GM23338 (cell line): ENCODE measurements at regions not wholly inside any gene's neighbourhood (a gene's known extent, or its start where the extent isn't known, plus 50 kb on each side); places are given as distances from the start of the nearest gene placed in this dataset.

ENCODE experiments used
- ATAC-seq: fragments of 200-7000 bp; cut with Tn5 transposase; 3 replicates; pipeline ENCODE4 v1.9.1; 2020
- DNase-seq: peaks from one replicate; pipeline ENCODE4 v3.0.0-alpha.2; 2015; ENCODE audit warnings: low spot score
- H2AFZ ChIP-seq: fragments of 200-600 bp; sonication (generic); 2 replicates; pipeline ENCODE4 v1.8.0; 2016; ENCODE audit warnings: antibody characterized with exemption, mild to moderate bottlenecking, moderate library complexity
- H3F3A ChIP-seq: fragments of 200-600 bp; sonication (generic); replicated peaks from 2 replicates; pipeline ENCODE4 v1.8.0; 2017; ENCODE audit warnings: antibody characterized with exemption, mixed run types, low read depth
- H3K27ac ChIP-seq: fragments of 200-600 bp; sonication (generic); 2 replicates; pipeline ENCODE4 v1.6.1; 2016; ENCODE audit warnings: low read depth
- H3K27me3 ChIP-seq: fragments of 200-600 bp; sonication (generic); 2 replicates; pipeline ENCODE4 v1.8.0; 2016; ENCODE audit warnings: mild to moderate bottlenecking, mixed run types, moderate library complexity; ENCODE audit not compliant: insufficient read depth
- H3K36me3 ChIP-seq: fragments of 200-600 bp; sonication (generic); 2 replicates; pipeline ENCODE4 v1.8.0; 2016; ENCODE audit warnings: mild to moderate bottlenecking; ENCODE audit not compliant: insufficient read depth
- H3K4me1 ChIP-seq: fragments of 200-600 bp; sonication (generic); 2 replicates; pipeline ENCODE4 v1.8.0; 2016; ENCODE audit warnings: mild to moderate bottlenecking, moderate library complexity; ENCODE audit not compliant: insufficient read depth
- H3K4me2 ChIP-seq: fragments of 200-600 bp; sonication (generic); 2 replicates; pipeline ENCODE4 v1.7.1; 2017; ENCODE audit warnings: mixed run types
- H3K4me3 ChIP-seq: fragments of 200-600 bp; sonication (generic); 2 replicates; pipeline ENCODE4 v1.6.1; 2016; ENCODE audit warnings: mixed run types
- H3K79me2 ChIP-seq: fragments of 200-600 bp; sonication (generic); replicated peaks from 2 replicates; pipeline ENCODE4 v1.8.0; 2017; ENCODE audit warnings: mild to moderate bottlenecking; ENCODE audit not compliant: insufficient read depth
- H3K9me2 ChIP-seq: fragments of 200-600 bp; sonication (generic); 2 replicates; pipeline ENCODE4 v1.8.0; 2017; ENCODE audit not compliant: insufficient read depth
- H4K20me1 ChIP-seq: fragments of 200-600 bp; sonication (generic); replicated peaks from 2 replicates; pipeline ENCODE4 v1.8.0; 2017; ENCODE audit warnings: mild to moderate bottlenecking; ENCODE audit not compliant: insufficient read depth
- H3K27ac Mint-ChIP-seq: 2 replicates; pipeline ENCODE4 v1.8.0; 2020; ENCODE audit warnings: inconsistent platforms, mild to moderate bottlenecking, moderate library complexity, mixed read lengths
- H3K27me3 Mint-ChIP-seq: 3 replicates; pipeline ENCODE4 v1.8.0; 2022; ENCODE audit warnings: low read depth, mild to moderate bottlenecking, moderate library complexity, mixed read lengths, inconsistent platforms; ENCODE audit not compliant: insufficient read depth, poor library complexity
- H3K36me3 Mint-ChIP-seq: 3 replicates; pipeline ENCODE4 v1.8.0; 2021; ENCODE audit warnings: low read depth, mild to moderate bottlenecking, inconsistent platforms, moderate library complexity, mixed read lengths
- H3K4me1 Mint-ChIP-seq: 3 replicates; pipeline ENCODE4 v1.8.0; 2020; ENCODE audit warnings: mild to moderate bottlenecking, inconsistent platforms, mixed read lengths
- H3K4me3 Mint-ChIP-seq: 3 replicates; pipeline ENCODE4 v1.8.0; 2021; ENCODE audit warnings: moderate library complexity, mild to moderate bottlenecking, inconsistent platforms, mixed read lengths
- H3K9me3 Mint-ChIP-seq: 3 replicates; pipeline ENCODE4 v1.8.0; 2020; ENCODE audit warnings: moderate library complexity, mild to moderate bottlenecking, inconsistent platforms, mixed read lengths
- CREB1 ChIP-seq: fragments of 250-450 bp; sonication (Bioruptor Pico); IDR thresholded peaks from 2 replicates; pipeline ENCODE4 v1.5.0; 2020; ENCODE audit warnings: low read depth, mild to moderate bottlenecking, moderate library complexity
- JUNB ChIP-seq: IDR thresholded peaks from one replicate; pipeline ENCODE4 v1.6.1; 2016; ENCODE audit warnings: antibody characterized with exemption; ENCODE audit not compliant: unreplicated experiment
- NANOG ChIP-seq: IDR thresholded peaks from 2 replicates; pipeline ENCODE4 v1.6.1; 2016; ENCODE audit warnings: antibody characterized with exemption, borderline replicate concordance
- POLR2AphosphoS5 ChIP-seq: IDR thresholded peaks from 2 replicates; pipeline ENCODE4 v1.6.1; 2016; ENCODE audit warnings: antibody characterized with exemption, low read depth
- STAT1 ChIP-seq: IDR thresholded peaks from one replicate; pipeline ENCODE4 v1.6.1; 2016; ENCODE audit warnings: antibody characterized with exemption; ENCODE audit not compliant: unreplicated experiment
- ZNF114 ChIP-seq: fragments of 250-450 bp; sonication (Bioruptor Pico); IDR thresholded peaks from 2 replicates; pipeline ENCODE4 v1.5.0; 2020; ENCODE audit warnings: mild to moderate bottlenecking, moderate library complexity
- ZNF331 ChIP-seq: fragments of 250-450 bp; sonication (Bioruptor Pico); IDR thresholded peaks from 2 replicates; pipeline ENCODE4 v1.5.0; 2020; ENCODE audit warnings: low read depth, mild to moderate bottlenecking, moderate library complexity
- ZNF462 ChIP-seq: fragments of 250-450 bp; sonication (Bioruptor Pico); IDR thresholded peaks from 2 replicates; pipeline ENCODE4 v1.5.0; 2020; ENCODE audit warnings: mild to moderate bottlenecking, moderate library complexity
- TF ChIP-seq, protein P1 (sequence below): IDR thresholded peaks from 2 replicates; pipeline ENCODE4 v1.6.1; 2016; ENCODE audit warnings: antibody characterized with exemption
- TF ChIP-seq, protein P2 (sequence below), 2 experiments: fragments of 200-600 bp in 1 of 2; sonication (generic) in 1 of 2; conservative IDR thresholded peaks; 2 replicates each; pipeline versions ENCODE4 v1.5.1 to v1.6.1; 2016 to 2017; ENCODE audit warnings: antibody characterized with exemption in 2 of 2, low read depth in 2 of 2, mild to moderate bottlenecking in 2 of 2, moderate library complexity in 1 of 2

GRCh38 chr2:195055996-195056395 is 601.0 kb upstream of the SLC39A10 start:
- H3K27ac ChIP-seq = no peak overlapping the region
- TF ChIP-seq, protein P1, sequence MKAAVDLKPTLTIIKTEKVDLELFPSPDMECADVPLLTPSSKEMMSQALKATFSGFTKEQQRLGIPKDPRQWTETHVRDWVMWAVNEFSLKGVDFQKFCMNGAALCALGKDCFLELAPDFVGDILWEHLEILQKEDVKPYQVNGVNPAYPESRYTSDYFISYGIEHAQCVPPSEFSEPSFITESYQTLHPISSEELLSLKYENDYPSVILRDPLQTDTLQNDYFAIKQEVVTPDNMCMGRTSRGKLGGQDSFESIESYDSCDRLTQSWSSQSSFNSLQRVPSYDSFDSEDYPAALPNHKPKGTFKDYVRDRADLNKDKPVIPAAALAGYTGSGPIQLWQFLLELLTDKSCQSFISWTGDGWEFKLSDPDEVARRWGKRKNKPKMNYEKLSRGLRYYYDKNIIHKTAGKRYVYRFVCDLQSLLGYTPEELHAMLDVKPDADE = no peak
- TF ChIP-seq POLR2AphosphoS5 (no peak), ZNF462 (CRISPR knock-in tag) (no peak), STAT1 (no peak), NANOG (no peak)
- Mint-ChIP-seq H3K9me3 (no peaks in the 10 kb centered on the region), H3K27me3 (no peaks in the 10 kb centered on the region), H3K4me3 (no peak overlapping the region), H3K27ac (no peak overlapping the region), H3K4me1 (peaks cover 2% of the 10 kb centered on the region; the same call in 2 of the 3 replicates), H3K36me3 (no peaks in the 10 kb centered on the region)
- H3F3A ChIP-seq = no peaks in the 10 kb centered on the region
- H4K20me1 ChIP-seq = no peaks in the 10 kb centered on the region
- no peaks in the 10 kb centered on the region for H3K36me3 ChIP-seq
- DNase-seq (no peak), ATAC-seq (no peak)
- H3K9me2 ChIP-seq = no peaks in the 10 kb centered on the region
- H2AFZ ChIP-seq = no peak overlapping the region
- no peaks in the 10 kb centered on the region for H3K79me2 ChIP-seq
- H3K4me2 ChIP-seq = no peak overlapping the region
- no peak overlapping the region for H3K4me3 ChIP-seq
- no peaks in the 10 kb centered on the region for H3K4me1 ChIP-seq
- no peaks in the 10 kb centered on the region for H3K27me3 ChIP-seq

- Histone ChIP-seq H3K4me3 (no peak overlapping the region), H3K36me3 (no peaks in the 10 kb centered on the region), H3K79me2 (no peaks in the 10 kb centered on the region), H3K27me3 (no peaks in the 10 kb centered on the region), H3F3A (no peaks in the 10 kb centered on the region), H3K4me2 (no peak overlapping the region), H3K4me1 (no peaks in the 10 kb centered on the region), H3K9me2 (no peaks in the 10 kb centered on the region), H2AFZ (no peak overlapping the region), H3K27ac (no peak overlapping the region), H4K20me1 (no peaks in the 10 kb centered on the region)
- DNase-seq (no peak), ATAC-seq (no peak)
- H3K9me3 Mint-ChIP-seq = no peaks in the 10 kb centered on the region
- H3K4me1 Mint-ChIP-seq = peaks cover 2% of the 10 kb centered on the region; the same call in 2 of the 3 replicates
- no peaks in the 10 kb centered on the region for H3K27me3 Mint-ChIP-seq
- no peak overlapping the region for H3K27ac Mint-ChIP-seq
- no peak overlapping the region for H3K4me3 Mint-ChIP-seq
- no peaks in the 10 kb centered on the region for H3K36me3 Mint-ChIP-seq
- no peak for TF ChIP-seq POLR2AphosphoS5
- no peak for TF ChIP-seq ZNF331
- TF ChIP-seq JUNB = no peak
- TF ChIP-seq, protein P2, sequence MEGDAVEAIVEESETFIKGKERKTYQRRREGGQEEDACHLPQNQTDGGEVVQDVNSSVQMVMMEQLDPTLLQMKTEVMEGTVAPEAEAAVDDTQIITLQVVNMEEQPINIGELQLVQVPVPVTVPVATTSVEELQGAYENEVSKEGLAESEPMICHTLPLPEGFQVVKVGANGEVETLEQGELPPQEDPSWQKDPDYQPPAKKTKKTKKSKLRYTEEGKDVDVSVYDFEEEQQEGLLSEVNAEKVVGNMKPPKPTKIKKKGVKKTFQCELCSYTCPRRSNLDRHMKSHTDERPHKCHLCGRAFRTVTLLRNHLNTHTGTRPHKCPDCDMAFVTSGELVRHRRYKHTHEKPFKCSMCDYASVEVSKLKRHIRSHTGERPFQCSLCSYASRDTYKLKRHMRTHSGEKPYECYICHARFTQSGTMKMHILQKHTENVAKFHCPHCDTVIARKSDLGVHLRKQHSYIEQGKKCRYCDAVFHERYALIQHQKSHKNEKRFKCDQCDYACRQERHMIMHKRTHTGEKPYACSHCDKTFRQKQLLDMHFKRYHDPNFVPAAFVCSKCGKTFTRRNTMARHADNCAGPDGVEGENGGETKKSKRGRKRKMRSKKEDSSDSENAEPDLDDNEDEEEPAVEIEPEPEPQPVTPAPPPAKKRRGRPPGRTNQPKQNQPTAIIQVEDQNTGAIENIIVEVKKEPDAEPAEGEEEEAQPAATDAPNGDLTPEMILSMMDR (conservative IDR thresholded peaks at IDR 0.05; ENCODE audit: low read depth in 2 of 2) = no peak
- TF ChIP-seq STAT1 = no peak
- TF ChIP-seq NANOG = no peak
- no peak for TF ChIP-seq CREB1 (CRISPR knock-in tag)
- no peak for TF ChIP-seq ZNF114 (CRISPR knock-in tag)
These were observed 605.6 kb upstream of the SLC39A10 start for GRCh38 chr2:195051401-195051800.
